HCT116 (cell line): ENCODE measurements at regions not wholly inside any gene's neighbourhood (a gene's known extent, or its start where the extent isn't known, plus 50 kb on each side); places are given as distances from the start of the nearest gene placed in this dataset.

Experiments used
- ATAC-seq: fragments of 200-7000 bp; cut with Tn5 transposase; 2 replicates; pipeline ENCODE4 v1.9.1; 2020; ENCODE audit warnings: mild to moderate bottlenecking, moderate library complexity
- BruUV-seq: library from RNA; stranded (reverse); fragments of 400-500 nt; replicated peaks from 2 replicates; lab custom pipeline; 2021; lab: Mats Ljungman, UMichigan
- CTCF ChIA-PET: fragments of 300-600 bp; sonication (Branson Sonifier 250); formaldehyde crosslinking; loops from one replicate; lab custom pipeline; 2021; ENCODE audit warnings: antibody characterized with exemption; lab: Charles Lee
- POLR2A ChIA-PET: fragments of 300-600, 350-600 bp; sonication (Branson Sonifier 250); formaldehyde crosslinking; loops from one replicate; lab custom pipeline; 2021; ENCODE audit warnings: antibody characterized with exemption; lab: Charles Lee
- RAD21 ChIA-PET, 2 experiments: fragments of 300-600 bp; sonication (Branson Sonifier 250); formaldehyde crosslinking; loops; one replicate each; lab custom pipeline; 2023; ENCODE audit warnings: low total read pairs in 2 of 2; ENCODE audit not compliant: uncharacterized antibody in 2 of 2, unreplicated experiment in 2 of 2, low non-redundant PET in 1 of 2; lab: Charles Lee
- DNase-seq: peaks from one replicate; pipeline ENCODE4 v3.0.0-alpha.2; 2010; ENCODE audit warnings: low read depth, low spot score
- H2AFZ ChIP-seq: fragments of 200-600 bp; shearing (Covaris generic), sonication (generic); 2 replicates; pipeline ENCODE4 v1.6.1; 2017; ENCODE audit warnings: low read depth, mixed run types, mixed read lengths, antibody characterized with exemption, low read length; ENCODE audit not compliant: poor library complexity, severe bottlenecking
- H3K27ac ChIP-seq: 2 replicates; pipeline ENCODE4 v1.5.1; 2012; ENCODE audit warnings: low read depth, low read length
- H3K27me3 ChIP-seq: fragments of 200-600 bp; sonication (generic); 2 replicates; pipeline ENCODE4 v1.6.1; 2016; ENCODE audit warnings: mixed run types, low read length, mixed read lengths; ENCODE audit not compliant: insufficient read depth
- H3K36me3 ChIP-seq, 2 experiments: fragments of 200-500 bp in 1 of 2; fragments of 200-600 bp in 1 of 2; sonication (Bioruptor generic) in 1 of 2; sonication (generic) in 1 of 2; 2 replicates each; pipeline versions ENCODE4 v1.5.1 to v1.6.1; 2014 to 2016; ENCODE audit warnings: low read length in 2 of 2, inconsistent platforms in 1 of 2, mixed read lengths in 1 of 2, mixed run types in 1 of 2; ENCODE audit not compliant: insufficient read depth in 2 of 2, control insufficient read depth in 1 of 2
- H3K4me1 ChIP-seq, 2 experiments: fragments of 200-600 bp in 1 of 2; sonication (generic) in 1 of 2; 2 replicates each; pipeline versions ENCODE4 v1.5.1 to v1.6.1; 2012 to 2017; ENCODE audit warnings: low read length in 2 of 2, inconsistent platforms in 1 of 2, mild to moderate bottlenecking in 1 of 2, mixed read lengths in 1 of 2, mixed run types in 1 of 2, moderate library complexity in 1 of 2; ENCODE audit not compliant: insufficient read depth in 2 of 2, control insufficient read depth in 1 of 2
- H3K4me2 ChIP-seq: fragments of 200-600 bp; sonication (generic); 2 replicates; pipeline ENCODE4 v1.6.1; 2017; ENCODE audit warnings: mixed run types, low read length, mixed read lengths
- H3K4me3 ChIP-seq, 2 experiments: fragments of 200-600 bp in 1 of 2; sonication (generic) in 1 of 2; replicated peaks in 1 of 2; 2 replicates each; pipeline ENCODE4 v1.5.1; 2011 to 2016; ENCODE audit warnings: low read length in 2 of 2, control low read depth in 1 of 2, low read depth in 1 of 2, mild to moderate bottlenecking in 1 of 2, mixed read lengths in 1 of 2, mixed run types in 1 of 2
- H3K79me2 ChIP-seq: fragments of 200-600 bp; sonication (generic); 2 replicates; pipeline ENCODE4 v1.6.1; 2017; ENCODE audit warnings: mild to moderate bottlenecking, mixed run types, low read length, moderate library complexity, mixed read lengths; ENCODE audit not compliant: insufficient read depth
- H3K9ac ChIP-seq: fragments of 200-600 bp; sonication (generic); 2 replicates; pipeline ENCODE4 v1.6.1; 2016; ENCODE audit warnings: low read length, mixed read lengths
- H3K9me2 ChIP-seq: fragments of 200-600 bp; sonication (generic), shearing (Covaris generic); 2 replicates; pipeline ENCODE4 v1.6.1; 2017; ENCODE audit warnings: mixed run types, mild to moderate bottlenecking, moderate library complexity; ENCODE audit not compliant: insufficient read depth
- H3K9me3 ChIP-seq, 2 experiments: fragments of 200-500 bp in 1 of 2; fragments of 200-600 bp in 1 of 2; sonication (Bioruptor generic) in 1 of 2; sonication (generic) in 1 of 2; 2 replicates each; pipeline ENCODE4 v1.6.1; 2014 to 2017; ENCODE audit warnings: low read length in 2 of 2, mixed read lengths in 2 of 2, inconsistent platforms in 1 of 2, low read depth in 1 of 2, mild to moderate bottlenecking in 1 of 2, mixed run types in 1 of 2, moderate library complexity in 1 of 2; ENCODE audit not compliant: control insufficient read depth in 1 of 2, insufficient read depth in 1 of 2
- H4K20me1 ChIP-seq: fragments of 200-600 bp; sonication (generic), shearing (Covaris generic); 2 replicates; pipeline ENCODE4 v1.6.1; 2017; ENCODE audit warnings: mixed run types, mild to moderate bottlenecking, moderate library complexity; ENCODE audit not compliant: insufficient read depth
- CBX3 ChIP-seq: IDR thresholded peaks from 2 replicates; pipeline ENCODE4 v1.6.1; 2012; ENCODE audit warnings: low read depth
- CEBPB ChIP-seq: IDR thresholded peaks from 2 replicates; pipeline ENCODE4 v1.6.1; 2012; ENCODE audit warnings: low read depth
- EGR1 ChIP-seq: IDR thresholded peaks from 2 replicates; pipeline ENCODE4 v1.6.1; 2012; ENCODE audit warnings: low read depth
- EZH2 ChIP-seq: fragments of 200-600 bp; sonication (generic); IDR thresholded peaks from 2 replicates; pipeline ENCODE4 v1.6.1; 2017; ENCODE audit warnings: antibody characterized with exemption, mixed run types
- EZH2phosphoT487 ChIP-seq: fragments of 200-600 bp; IDR thresholded peaks from 2 replicates; pipeline ENCODE4 v1.6.1; 2018; ENCODE audit warnings: antibody characterized with exemption, borderline replicate concordance
- FOSL1 ChIP-seq: IDR thresholded peaks from 2 replicates; pipeline ENCODE4 v1.6.1; 2012; ENCODE audit warnings: low read depth
- POLR2A ChIP-seq: IDR thresholded peaks from 2 replicates; pipeline ENCODE4 v1.7.0; 2011; ENCODE audit warnings: borderline replicate concordance; ENCODE audit not compliant: insufficient read depth, insufficient read length; ENCODE audit errors: extremely low read depth
- RAD21 ChIP-seq: IDR thresholded peaks from 2 replicates; pipeline ENCODE4 v1.6.1; 2012; ENCODE audit warnings: low read depth, mild to moderate bottlenecking
- SRF ChIP-seq: IDR thresholded peaks from 2 replicates; pipeline ENCODE4 v1.6.1; 2012; ENCODE audit warnings: low read depth
- ZFX ChIP-seq: fragments of 450-650 bp; IDR thresholded peaks from 2 replicates; pipeline ENCODE4 v1.6.1; 2017
- ZNF274 ChIP-seq: fragments of 200-500 bp; sonication (Bioruptor generic); IDR thresholded peaks from 2 replicates; pipeline ENCODE4 v1.6.1; 2014; ENCODE audit warnings: mild to moderate bottlenecking, low read depth, low read length, inconsistent platforms
- intact Hi-C: fragments of 100-400 bp; cut with micrococcal nuclease; formaldehyde crosslinking; loops from 2 replicates; pipeline ENCODE4 v1.10.0; 2022
- TF ChIP-seq, protein P1 (sequence below): IDR thresholded peaks from 2 replicates; pipeline ENCODE4 v1.6.1; 2011; ENCODE audit warnings: mild to moderate bottlenecking, low read length, moderate library complexity; ENCODE audit not compliant: insufficient replicate concordance; ENCODE audit errors: extremely low read depth
- TF ChIP-seq, protein P2 (sequence below), 3 experiments: fragments of 200-600 bp in 1 of 3; sonication (generic) in 1 of 3; IDR thresholded peaks in 2 of 3; conservative IDR thresholded peaks in 1 of 3; 2 replicates each; pipeline ENCODE4 v1.5.1; 2012 to 2017; ENCODE audit warnings: low read depth in 2 of 3, low read length in 2 of 3, antibody characterized with exemption in 1 of 3, borderline replicate concordance in 1 of 3, control low read depth in 1 of 3, mild to moderate bottlenecking in 1 of 3, mixed read lengths in 1 of 3, mixed run types in 1 of 3, moderate library complexity in 1 of 3; ENCODE audit not compliant: insufficient read depth in 1 of 3

DNA sequence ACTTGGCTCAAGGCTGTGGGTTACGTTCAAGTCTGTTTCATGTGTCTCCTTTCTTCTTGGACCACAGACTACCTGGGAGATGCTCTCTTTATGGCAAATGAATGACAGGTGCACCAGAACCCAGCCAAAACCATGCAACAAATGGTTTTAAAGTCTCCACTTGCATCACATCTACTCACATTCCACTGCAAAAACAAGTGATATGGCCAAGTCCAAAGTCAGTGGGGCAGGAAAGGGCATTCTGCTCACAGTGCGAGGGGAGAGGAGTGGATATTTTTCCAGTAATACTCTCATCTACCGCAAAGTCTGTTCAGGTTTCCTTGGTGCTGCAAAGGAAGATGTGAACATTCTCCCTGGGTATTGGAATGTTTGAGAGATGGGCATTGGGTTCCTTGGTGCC lies 120.5 kb downstream of the UCHL1 start:
- Histone ChIP-seq H3K9me2 (no peaks in the 10 kb centered on the region), H3K36me3 (no peaks in the 10 kb centered on the region), H3K27ac (no peak overlapping the region), H3K4me3 (no peak overlapping the region), H3K4me2 (no peak overlapping the region), H2AFZ (no peak overlapping the region), H3K4me1 (peaks cover 0 to 2% of the 10 kb centered on the region in 2 experiments; a peak in 2 of 4 replicates), H3K9me3 (no peaks in the 10 kb centered on the region; a peak in 1 of 4 replicates), H3K9ac (no peak overlapping the region), H3K27me3 (no peaks in the 10 kb centered on the region), H4K20me1 (no peaks in the 10 kb centered on the region), H3K79me2 (no peaks in the 10 kb centered on the region)
- POLR2A ChIA-PET, result no interaction called here
- ATAC-seq (no peak), DNase-seq (no peak)
- TF ChIP-seq EGR1 (no peak), SRF (no peak), CBX3 (no peak), ZNF274 (no peak), FOSL1 (no peak), RAD21 (no peak)
- TF ChIP-seq, protein P1, sequence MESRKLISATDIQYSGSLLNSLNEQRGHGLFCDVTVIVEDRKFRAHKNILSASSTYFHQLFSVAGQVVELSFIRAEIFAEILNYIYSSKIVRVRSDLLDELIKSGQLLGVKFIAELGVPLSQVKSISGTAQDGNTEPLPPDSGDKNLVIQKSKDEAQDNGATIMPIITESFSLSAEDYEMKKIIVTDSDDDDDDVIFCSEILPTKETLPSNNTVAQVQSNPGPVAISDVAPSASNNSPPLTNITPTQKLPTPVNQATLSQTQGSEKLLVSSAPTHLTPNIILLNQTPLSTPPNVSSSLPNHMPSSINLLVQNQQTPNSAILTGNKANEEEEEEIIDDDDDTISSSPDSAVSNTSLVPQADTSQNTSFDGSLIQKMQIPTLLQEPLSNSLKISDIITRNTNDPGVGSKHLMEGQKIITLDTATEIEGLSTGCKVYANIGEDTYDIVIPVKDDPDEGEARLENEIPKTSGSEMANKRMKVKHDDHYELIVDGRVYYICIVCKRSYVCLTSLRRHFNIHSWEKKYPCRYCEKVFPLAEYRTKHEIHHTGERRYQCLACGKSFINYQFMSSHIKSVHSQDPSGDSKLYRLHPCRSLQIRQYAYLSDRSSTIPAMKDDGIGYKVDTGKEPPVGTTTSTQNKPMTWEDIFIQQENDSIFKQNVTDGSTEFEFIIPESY, result no peak
- BruUV-seq, result no TSS peak
- CTCF ChIA-PET, result no interaction called here
- RAD21 ChIA-PET, result no interaction called here
- intact Hi-C loops, result no loop called here

DNA sequence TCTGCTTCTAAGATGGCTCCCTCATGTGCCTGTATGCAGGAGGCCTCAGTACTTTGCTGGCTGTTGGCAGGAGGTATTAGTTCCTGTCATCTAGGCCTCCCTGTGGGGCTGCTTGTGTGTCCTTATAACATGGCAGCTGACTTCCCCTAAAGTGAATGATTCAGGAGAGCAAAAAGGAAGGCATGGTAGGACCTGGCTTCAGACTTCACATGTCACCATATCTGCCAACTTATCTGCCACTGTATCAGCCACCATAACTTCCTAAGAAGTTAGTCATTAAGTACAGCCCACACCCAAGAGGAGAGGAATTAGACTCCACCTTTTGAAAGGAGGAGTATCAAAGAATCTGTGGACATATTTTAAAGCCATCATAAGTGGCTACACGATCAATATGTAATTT lies 122.5 kb downstream of the UCHL1 start:
- no peaks in the 10 kb centered on the region; a peak in 1 of 4 replicates for H3K9me3 ChIP-seq
- H2AFZ ChIP-seq, result no peak overlapping the region
- POLR2A ChIA-PET, result no interaction called here
- H3K79me2 ChIP-seq, result no peaks in the 10 kb centered on the region
- CTCF ChIA-PET, result no interaction called here
- DNase-seq (no peak), ATAC-seq (no peak)
- no peaks in the 10 kb centered on the region for H3K36me3 ChIP-seq
- H3K27ac ChIP-seq, result no peak overlapping the region
- no peak overlapping the region for H3K4me2 ChIP-seq
- peaks cover 0 to 2% of the 10 kb centered on the region in 2 experiments; a peak in 2 of 4 replicates for H3K4me1 ChIP-seq
- no peak overlapping the region for H3K4me3 ChIP-seq
- H3K9ac ChIP-seq, result no peak overlapping the region
- intact Hi-C loops, result no loop called here
- H3K9me2 ChIP-seq, result no peaks in the 10 kb centered on the region
- RAD21 ChIA-PET, result no interaction called here
- no peaks in the 10 kb centered on the region for H3K27me3 ChIP-seq
- BruUV-seq, result no TSS peak
- no peaks in the 10 kb centered on the region for H4K20me1 ChIP-seq
- no peak for TF ChIP-seq CEBPB
- TF ChIP-seq ZNF274, result no peak
- no peak for TF ChIP-seq POLR2A
- TF ChIP-seq, protein P1, result no peak
- no peak for TF ChIP-seq EZH2
- no peak for TF ChIP-seq EZH2phosphoT487
- no peak for TF ChIP-seq FOSL1
- TF ChIP-seq, protein P2, sequence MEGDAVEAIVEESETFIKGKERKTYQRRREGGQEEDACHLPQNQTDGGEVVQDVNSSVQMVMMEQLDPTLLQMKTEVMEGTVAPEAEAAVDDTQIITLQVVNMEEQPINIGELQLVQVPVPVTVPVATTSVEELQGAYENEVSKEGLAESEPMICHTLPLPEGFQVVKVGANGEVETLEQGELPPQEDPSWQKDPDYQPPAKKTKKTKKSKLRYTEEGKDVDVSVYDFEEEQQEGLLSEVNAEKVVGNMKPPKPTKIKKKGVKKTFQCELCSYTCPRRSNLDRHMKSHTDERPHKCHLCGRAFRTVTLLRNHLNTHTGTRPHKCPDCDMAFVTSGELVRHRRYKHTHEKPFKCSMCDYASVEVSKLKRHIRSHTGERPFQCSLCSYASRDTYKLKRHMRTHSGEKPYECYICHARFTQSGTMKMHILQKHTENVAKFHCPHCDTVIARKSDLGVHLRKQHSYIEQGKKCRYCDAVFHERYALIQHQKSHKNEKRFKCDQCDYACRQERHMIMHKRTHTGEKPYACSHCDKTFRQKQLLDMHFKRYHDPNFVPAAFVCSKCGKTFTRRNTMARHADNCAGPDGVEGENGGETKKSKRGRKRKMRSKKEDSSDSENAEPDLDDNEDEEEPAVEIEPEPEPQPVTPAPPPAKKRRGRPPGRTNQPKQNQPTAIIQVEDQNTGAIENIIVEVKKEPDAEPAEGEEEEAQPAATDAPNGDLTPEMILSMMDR (IDR thresholded peaks at IDR 0.05 in 2 of 3, conservative IDR thresholded peaks at IDR 0.05 in 1 of 3; ENCODE audit: borderline replicate concordance in 1 of 3, insufficient read depth in 1 of 3, low read depth in 2 of 3, low read length in 2 of 3), result no peak
- no peak for TF ChIP-seq ZFX
